ENCODE measurements at regions not wholly inside any gene's neighbourhood (a gene's known extent, or its start where the extent isn't known, plus 50 kb on each side); places are given as distances from the start of the nearest gene placed in this dataset.
A peak's percentile ranks its signal among the peaks of the same experiment; 100 is the strongest.
"Not testable (repeated sequence)": the region's sequence is repeated elsewhere in the genome, so short reads cannot be mapped to it uniquely, and the experiment has no call there.

DNA sequence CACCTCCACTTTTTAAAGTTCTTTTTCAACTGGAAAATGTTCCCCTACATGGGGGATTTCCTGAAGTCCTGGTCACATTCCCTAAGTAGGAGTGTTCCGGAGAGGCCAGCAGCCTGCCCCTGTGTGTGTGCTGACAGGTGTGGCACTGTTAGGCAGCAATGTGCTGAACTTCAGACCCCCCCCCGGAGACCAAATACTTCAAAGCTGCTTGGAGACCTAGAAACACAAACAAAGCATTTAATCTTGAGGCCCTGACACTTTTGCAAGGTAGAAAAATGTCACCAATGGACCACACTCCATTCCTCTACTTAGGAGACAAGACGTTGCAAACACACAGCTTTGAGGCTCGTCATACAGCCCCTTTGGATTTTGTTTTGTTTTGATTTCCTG is 259.6 kb upstream of the CTNNB1 start:
- DNase-seq (ENCODE audit: low read depth, low spot score), result no peak

DNA sequence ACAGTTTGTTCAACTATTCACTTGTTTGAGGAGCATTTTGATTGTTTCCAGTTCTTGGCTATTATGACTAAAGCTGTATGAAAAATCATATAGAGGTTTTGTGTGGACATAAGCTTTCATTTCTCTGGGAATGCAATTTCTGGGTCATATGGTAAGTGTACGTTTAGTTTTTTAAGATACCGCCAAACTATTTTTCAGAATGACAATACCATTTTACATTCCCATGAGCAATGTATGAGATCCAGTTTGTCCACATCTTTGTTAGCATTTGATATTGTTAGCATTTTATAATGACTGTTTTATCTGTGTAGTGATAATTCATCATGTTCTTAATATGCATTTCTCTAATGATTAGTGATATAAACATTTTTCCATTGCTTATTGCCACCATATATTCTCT is 258.7 kb upstream of the CTNNB1 start:
- DNase-seq (ENCODE audit: low read depth, low spot score), result no peak

DNA sequence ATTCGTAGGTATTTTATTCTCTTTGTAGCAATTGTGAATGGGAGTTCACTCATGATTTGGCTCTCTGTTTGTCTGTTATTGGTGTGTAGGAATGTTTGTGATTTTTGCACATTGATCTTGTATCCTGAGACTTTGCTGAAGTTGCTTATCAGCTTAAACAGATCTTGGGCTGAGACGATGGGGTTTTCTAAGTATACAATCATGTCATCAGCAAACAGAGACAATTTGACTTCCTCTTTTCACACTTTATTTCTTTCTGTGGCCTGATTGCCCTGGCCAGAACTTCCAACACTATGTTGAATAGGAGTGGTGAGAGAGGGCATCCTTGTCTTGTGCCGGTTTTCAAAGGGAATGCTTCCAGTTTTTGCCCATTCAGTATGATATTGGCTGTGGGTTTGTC is 252.3 kb upstream of the CTNNB1 start:
- DNase-seq (ENCODE audit: low read depth, low spot score), result not testable (repeated sequence)

DNA sequence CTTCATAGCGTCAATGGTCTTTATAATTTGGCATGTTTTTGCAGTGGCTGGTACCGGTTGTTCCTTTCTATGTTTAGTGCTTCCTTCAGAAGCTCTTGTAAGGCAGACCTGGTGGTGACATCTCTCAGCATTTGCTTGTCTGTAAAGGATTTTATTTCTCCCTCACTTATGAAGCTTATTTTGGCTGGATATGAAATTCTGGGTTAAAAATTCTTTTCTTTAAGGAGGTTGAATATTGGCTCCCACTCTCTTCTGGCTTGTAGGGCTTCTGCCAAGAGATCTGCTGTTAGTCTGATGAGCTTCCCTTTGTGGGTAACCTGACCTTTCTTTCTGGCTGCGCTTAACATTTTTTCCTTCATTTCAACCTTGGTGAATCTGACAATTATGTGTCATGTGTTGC is 250.0 kb upstream of the CTNNB1 start:
- not testable (repeated sequence) for DNase-seq (ENCODE audit: low read depth, low spot score)

DNA sequence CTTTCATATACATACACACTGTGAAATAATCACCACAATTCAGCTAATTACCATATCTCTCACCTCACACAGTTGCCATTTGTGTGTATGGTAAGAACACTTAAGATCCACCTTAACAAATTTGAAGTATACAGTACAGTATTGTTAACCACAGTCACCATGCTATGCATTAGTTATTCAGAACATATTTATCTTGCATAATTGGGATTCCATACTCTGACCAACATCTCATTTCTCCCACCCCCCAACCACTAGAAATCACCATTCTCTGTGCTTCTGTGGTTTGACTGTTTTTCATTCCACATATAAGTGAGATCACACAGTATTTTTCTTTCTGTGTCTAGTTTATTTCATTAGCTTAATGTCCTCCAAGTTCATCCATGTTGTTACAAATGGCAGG is 247.7 kb upstream of the CTNNB1 start:
- no peak for DNase-seq (ENCODE audit: low read depth, low spot score)

DNA sequence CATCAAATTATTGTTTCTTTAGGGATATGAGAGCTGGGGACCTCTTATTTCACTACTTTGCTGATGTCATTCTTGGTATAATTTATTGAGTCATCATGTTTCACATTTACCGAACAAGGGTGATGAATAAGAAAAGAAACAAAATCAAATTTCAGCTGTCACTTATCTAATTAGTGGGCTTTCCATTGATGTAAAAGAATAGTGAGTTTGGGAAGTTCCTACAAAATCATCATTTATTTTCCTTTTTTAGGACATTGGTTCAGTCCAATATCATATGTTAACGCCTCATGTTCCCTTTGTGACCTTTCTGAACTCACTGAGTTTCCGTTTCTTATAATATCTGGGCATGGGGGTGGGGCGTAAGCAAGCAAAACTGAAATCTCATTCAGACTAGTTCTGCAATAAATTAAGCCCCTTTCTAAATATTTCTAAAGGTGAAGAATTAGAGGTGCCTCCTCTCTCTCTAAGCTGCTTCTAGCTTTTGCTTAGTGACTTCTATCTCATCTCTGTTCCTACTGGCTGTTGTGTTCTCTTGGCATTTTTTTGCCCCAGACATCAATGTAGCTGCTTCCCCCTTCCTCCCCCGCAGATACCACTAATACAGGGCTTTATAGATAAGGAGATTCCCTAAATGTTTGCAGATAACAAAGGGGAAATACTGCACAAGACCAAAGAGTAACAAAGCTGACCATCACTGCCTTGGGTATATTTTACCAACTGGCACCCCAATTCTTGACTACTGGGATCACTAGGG is 238.0 kb upstream of the CTNNB1 start:
- DNase-seq (ENCODE audit: low read depth, low spot score), result no peak

DNA sequence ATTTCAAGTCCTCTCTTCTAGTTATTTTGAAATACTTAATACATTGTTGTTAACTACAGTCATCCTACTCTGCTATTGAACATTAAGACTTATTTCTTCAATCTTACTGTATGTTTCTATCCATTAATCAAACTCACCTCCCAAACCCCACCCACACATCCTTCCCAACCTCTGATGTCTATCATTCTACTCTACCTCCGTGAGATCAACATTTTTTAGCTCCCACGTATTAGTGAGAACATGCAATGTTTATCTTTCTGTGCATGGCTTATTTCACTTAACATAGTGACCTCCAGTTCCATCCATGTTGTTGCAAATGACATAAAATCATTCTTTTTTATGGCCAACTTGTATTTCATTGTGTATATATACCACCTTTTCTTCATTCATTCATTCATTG is 236.6 kb upstream of the CTNNB1 start:
- no peak for DNase-seq (ENCODE audit: low read depth, low spot score)

DNA sequence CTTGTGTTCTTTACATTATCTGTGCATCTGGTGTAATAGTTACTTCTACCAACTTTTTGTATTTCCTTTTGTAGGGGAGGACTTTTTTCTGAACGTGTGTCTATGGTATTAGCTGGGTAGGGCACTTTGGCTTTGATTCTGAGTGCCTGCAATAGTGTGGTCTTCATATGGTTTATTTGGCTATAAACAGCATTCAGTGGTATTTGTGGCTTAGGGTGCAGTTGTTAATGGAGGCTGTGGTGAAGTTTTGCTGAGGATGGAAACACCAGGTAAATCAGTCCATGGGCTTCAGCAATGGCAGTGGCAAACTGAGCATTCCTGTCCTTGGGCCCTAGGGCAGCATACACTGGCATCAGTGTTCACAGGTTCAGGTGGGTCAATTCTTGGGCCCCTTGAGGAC is 230.6 kb upstream of the CTNNB1 start:
- DNase-seq (ENCODE audit: low read depth, low spot score), result no peak

DNA sequence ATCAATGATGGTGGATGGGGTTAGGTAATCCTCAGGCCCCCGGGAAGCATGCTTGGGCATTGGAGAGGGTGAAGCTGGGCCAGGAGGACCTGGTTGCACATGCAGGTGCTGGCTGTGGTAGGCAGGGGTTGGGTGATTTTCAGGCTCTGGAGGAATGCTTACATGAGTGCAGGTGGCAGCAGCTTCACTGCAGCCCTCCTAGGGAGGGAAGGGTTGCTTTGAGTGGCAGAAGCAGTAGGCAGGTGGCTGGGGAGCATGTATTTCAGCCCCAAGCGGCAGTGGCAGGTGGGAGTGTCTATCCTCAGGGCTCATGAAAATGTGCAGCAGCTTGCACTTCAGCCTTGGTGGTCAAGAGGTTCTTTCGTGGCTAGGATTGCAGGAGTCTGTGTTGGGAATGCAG is 230.0 kb upstream of the CTNNB1 start:
- DNase-seq (ENCODE audit: low read depth, low spot score), result no peak

DNA sequence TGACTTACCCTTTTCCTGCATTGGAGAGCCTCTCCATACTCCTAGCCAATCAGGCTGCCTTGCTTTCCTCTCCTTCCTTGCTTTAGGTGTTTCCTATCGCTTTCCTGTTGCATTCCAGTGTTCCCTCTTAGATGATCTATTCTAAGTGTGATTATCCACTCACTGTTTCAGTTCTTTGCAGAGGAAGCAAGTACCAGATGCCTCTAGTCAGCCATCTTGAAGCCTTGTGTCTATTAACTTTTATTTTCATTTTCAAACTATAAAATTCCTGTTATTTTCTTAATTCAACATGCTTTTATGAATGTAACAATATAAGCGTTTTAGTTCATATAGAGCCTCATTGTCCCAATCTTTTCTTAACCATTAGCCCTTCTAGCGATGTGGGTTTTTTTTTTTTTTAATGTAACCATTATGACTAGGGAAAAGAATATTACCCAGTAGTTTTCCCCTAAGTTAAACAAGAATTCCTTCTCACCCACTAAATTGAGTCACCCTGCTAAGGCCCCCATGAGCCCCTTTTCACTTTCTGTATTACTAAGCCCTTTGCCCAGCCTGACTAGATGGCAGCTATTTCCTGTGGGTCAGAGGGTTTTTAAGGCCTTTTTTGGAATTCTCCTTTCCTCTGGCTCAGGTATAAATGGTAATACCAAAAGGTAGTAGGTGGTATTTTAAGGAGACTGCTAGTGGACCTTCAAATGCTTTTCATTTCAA is 229.4 kb upstream of the CTNNB1 start:
- no peak for DNase-seq (ENCODE audit: low read depth, low spot score)

DNA sequence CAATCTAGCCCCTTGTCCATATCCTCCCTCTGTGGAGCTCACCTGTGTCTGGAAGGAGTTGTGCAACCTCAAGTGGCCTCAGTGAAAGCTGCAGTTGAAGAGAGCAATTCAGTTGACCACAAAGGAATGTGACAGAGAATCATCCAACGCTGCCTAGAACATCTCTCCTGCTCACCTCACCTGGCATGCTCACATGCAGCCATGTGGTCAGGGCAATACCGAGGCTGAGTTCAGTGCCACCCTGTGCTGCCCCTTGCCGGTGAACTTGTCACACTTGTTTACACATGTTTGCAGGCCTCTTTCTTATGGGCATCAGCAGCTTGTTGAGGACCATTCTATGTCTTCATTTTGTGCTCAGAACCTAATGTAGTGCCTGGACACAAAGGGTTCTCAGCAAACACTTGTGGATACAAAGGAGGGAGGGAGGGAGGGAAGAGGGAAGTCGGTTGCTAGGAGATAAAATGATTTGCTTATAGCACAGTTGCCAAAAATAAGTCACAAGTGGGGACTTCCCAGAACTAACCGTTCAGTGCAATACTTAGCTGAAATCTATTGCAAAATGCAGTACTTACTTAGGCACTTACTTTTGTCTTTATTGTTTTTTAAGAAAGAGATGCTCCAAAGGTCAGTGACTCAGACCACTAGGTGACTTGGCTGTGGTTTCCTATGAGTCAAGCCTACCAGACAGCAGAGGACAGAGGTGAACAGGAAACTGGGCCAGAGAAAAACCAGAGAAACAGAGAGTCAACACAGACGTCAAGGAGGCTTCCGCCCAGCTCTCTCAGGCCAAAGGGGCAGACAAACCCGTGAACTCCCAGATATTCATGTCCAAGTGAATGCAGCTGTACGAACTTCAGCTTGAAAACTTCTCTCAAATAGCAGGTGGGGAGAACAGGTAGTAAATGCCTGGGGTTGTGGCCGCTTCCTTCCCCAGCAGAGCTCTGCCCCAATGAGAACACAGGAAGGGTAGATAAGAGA is 227.8 kb upstream of the CTNNB1 start:
- DNase-seq (ENCODE audit: low read depth, low spot score), result peak; percentile 20

DNA sequence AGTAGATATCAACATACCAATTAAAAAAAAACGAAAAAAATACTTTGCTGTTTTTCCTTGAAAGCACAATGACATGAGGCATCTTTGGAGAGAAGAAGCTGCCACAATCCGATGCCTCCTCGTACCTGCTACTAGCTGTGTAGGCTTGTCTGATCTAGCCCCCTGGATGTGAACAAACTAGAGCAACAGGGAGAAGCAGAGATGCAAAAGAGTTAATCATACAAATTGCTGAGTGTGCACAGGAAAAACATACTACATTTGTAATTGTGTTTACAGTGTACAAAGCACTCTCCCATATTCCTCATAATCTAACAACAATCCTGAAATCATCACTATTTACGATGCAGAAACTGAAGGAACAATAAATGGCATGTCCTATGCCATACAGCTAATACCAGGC is 227.0 kb upstream of the CTNNB1 start:
- no peak for DNase-seq (ENCODE audit: low read depth, low spot score)

DNA sequence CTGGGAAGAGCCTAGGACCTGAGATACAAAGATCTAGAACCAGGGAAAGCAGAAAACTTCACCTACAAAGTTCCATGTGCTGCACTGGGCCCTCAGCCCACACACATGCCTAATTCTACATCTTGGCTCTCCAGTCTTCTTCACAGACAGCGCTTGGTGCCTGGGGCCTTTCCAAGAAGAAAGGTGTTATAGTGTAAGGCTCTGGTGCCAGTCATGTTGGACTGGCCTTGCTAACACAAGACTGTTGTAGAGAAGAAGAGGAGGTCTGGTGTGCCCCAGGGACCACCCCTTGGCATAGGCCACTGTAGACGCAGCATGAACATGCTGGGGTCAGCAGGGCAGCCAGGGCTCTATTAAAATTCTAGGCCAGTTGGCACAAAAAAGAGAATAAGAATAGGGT is 226.2 kb upstream of the CTNNB1 start:
- DNase-seq (ENCODE audit: low read depth, low spot score), result no peak

DNA sequence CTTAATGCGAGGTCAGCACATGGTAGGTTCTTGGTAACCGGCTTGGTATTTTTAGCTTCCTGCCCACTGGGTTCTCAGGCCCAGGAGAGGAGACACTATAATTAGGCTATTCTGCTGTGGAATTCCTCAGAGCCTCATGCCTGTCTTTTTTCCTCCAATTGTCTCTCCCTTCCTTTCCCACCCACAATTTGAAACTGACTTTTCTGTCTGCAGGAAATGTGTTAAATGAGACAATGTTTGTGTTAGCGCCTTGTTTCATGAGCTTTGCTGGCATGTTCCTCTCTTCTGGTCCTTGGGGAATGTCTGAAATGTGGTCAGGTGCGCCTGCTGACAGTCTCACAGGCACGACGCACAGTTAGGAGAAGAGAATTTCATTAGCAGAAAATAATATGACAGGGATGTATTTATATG is 223.6 kb upstream of the CTNNB1 start:
- no peak for DNase-seq (ENCODE audit: low read depth, low spot score)

DNA sequence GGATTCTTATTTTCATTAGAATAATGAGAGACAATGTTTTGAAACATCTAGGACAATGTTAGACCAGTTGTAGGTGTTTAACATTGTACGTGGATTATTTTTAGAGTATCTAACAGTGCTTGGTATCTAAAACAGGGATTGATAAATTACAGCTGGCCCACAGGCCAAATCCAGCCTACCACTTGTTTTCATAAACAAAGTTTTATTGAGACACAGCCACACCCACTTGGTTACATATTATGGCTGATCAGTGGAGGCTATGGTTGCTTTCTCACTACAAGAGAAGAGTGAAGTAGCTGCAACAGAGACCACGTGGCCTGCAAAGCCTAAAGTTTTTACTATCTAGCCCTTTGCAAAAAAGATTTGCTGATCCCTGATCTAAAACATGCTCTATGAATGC is 223.1 kb upstream of the CTNNB1 start:
- DNase-seq (ENCODE audit: low read depth, low spot score), result no peak

DNA sequence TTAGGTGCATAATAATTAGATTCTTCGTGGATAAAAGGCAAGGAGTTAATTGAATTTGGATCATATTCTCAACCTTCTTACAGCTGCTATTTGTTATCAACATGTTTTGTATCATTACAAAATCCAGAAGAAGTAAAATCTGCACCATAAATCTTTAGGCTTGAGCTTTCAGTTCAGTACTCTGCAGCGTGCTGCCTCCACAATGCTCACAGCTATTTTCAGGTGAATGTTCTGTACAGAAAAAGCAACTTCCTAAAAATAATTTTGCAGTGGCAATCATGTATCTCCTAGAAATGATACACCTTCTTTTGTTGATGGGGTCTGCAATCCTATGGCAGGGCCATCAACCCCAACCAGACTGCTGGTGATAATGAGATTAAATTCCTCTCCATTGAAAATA is 220.9 kb upstream of the CTNNB1 start:
- no peak for DNase-seq (ENCODE audit: low read depth, low spot score)

DNA sequence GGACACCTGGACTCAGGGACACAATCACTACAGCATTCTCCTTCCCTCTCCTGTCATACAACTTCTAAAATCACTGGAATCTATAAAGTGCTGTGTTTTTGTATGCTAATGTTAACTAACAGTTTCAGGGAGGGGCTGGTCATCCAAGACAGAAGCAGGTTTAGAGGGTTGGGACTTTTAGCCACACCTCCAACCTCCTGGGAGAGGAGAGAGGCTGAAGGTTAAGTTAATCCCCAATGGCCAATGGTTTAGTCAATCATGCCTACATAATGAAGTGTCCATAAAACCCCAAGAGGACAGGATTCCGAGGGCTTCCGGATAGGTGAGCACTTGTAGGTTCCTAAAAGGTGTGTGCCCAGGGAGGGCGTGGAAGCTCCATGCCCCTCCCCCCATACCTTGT is 219.3 kb upstream of the CTNNB1 start:
- DNase-seq (ENCODE audit: low read depth, low spot score), result no peak

DNA sequence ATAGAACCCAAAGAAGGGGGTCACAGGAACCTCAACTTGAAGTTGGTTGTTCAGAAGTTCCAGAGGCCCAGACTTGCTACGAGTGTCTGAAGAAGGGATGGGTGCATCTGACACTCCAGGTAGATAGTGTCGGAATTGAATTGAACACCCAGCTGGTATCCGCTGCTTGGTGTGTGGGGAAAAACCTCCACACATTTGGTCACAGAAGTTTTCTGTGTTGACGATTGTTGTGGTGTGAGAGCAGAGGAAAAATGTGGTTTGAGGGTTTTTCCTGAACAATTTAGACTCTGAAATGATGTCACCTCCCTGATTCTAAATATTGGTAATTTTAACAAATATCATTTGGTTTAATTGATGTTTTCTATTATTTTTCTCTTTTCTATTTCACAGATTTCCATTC is 218.8 kb upstream of the CTNNB1 start:
- no peak for DNase-seq (ENCODE audit: low read depth, low spot score)

DNA sequence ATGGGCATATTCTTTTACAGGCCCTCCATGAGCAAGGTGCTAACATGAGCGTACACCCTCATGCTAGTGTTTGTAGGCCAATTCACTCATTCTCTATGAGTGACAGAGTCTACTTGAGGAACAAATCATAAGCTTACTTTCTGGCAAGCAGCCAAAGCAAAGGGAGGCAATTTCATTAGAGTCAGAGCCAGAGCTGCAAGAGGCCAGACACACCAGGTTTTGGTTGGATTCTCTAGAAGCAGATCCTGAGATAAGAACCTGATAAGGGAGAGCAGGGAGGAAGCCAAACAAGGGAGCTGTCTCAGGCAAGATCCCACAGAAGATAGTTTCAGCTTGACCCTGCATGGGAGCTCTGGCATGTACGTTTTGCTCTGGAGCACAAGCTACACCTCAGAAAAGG is 214.1 kb upstream of the CTNNB1 start:
- DNase-seq (ENCODE audit: low read depth, low spot score), result peak; percentile 56

DNA sequence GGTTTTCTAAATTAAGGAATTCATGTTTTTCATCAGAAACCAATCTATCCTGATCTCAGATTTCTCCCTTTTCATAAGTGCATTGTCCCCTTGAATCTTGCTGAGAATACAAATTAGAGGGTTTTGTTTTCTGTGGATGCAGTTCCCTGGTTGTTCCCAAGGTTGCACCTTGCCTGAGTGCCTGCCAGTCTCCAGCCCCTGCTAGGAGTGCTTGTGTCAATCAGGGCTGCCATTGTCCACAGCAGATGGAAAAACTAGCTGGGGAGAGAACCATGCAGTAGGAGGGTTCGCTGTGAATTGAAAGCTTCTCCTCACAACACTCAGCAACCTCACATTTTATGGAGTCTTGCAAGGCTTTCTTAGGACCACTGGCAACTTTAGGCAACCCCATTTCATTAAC is 210.8 kb upstream of the CTNNB1 start:
- DNase-seq (ENCODE audit: low read depth, low spot score), result no peak

DNA sequence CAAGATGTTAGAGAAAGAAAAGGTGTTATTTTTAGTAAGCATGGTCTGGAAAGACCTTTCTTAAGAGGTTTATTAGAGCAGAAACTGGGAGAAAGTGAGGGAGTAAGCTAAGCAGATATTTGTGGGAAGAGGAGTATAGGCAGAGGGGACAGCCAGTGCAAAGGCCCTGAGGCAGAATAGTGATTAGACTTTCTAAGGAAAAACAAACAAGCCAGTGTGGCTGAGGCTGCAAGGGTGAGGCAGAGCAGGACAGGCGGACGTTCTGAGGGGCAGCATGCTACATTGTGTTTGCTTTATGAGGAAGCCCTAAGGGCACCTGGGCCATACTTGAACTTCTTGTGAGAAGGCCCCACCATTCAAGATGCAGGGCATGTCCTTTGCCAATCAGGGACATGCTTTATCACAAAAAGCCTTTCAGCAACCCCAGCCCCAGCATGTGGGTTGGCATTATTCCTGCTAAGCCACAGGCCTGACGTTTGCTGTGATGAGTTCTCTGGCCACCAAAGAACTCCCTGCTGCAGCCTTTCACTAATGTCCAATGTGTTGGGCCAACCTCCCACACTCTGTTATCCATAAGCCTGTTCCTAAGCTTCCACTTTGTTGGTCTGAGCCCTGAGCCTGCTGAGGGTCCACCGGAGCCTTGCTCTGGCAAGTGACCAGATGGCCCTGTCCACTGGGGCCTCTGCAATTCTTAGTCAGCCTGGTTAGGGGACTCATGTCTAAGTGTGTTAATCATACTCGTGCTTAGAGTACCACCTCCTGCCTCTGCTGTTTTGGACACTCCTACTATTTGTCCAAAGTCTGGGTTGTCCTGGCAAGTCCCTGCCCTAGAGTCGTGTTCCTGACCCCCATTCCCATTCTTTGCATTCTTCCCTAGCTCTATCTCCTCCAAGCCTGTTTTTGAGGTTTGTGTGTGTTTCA is 209.9 kb upstream of the CTNNB1 start:
- peak; percentile 57 for DNase-seq (ENCODE audit: low read depth, low spot score)

Data from ELF-1 (cell line).